Activated gamma-delta T cell treated with Interleukin-2 at 50 U/mL for 16 hours (primary cell): ENCODE measurements at regions not wholly inside any gene's neighbourhood (a gene's known extent, or its start where the extent isn't known, plus 50 kb on each side); places are given as distances from the start of the nearest gene placed in this dataset.
"Not testable (repeated sequence)": the region's sequence is repeated elsewhere in the genome, so short reads cannot be mapped to it uniquely, and the experiment has no call there.

Source experiments
- DNase-seq: peaks from one replicate; pipeline ENCODE4 v3.0.0-alpha.2; 2020

- DNase-seq = no peak
These were observed 121.7 kb downstream of the PHETA1 start for GRCh38 chr12:111247083-111247783.

DNA sequence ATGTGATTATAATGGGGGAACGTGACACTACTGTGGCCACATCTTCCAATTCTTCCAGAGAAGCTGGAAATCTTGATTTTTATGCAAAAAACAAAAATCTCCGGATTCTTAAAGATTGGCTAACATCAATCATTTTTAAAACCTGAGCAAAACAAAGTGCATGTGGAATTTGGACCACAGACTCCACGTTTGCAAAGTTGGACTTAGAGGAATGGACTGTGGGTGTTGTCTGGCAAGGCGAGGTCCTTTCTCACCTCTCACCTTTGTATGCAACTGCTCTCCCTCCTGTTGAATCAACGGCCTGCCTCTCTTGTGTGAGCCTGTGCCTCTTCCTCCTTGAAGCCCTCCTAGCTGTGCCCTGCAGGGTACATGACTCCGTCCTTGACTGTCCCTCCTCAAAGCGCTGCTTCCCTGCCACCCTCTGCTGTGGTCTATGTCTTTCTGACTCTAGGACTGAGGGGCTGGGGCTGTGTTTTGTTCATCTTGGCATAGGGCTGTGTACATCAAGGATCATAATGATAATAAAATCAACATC is 122.4 kb downstream of the PHETA1 start:
- DNase-seq = no peak

DNA sequence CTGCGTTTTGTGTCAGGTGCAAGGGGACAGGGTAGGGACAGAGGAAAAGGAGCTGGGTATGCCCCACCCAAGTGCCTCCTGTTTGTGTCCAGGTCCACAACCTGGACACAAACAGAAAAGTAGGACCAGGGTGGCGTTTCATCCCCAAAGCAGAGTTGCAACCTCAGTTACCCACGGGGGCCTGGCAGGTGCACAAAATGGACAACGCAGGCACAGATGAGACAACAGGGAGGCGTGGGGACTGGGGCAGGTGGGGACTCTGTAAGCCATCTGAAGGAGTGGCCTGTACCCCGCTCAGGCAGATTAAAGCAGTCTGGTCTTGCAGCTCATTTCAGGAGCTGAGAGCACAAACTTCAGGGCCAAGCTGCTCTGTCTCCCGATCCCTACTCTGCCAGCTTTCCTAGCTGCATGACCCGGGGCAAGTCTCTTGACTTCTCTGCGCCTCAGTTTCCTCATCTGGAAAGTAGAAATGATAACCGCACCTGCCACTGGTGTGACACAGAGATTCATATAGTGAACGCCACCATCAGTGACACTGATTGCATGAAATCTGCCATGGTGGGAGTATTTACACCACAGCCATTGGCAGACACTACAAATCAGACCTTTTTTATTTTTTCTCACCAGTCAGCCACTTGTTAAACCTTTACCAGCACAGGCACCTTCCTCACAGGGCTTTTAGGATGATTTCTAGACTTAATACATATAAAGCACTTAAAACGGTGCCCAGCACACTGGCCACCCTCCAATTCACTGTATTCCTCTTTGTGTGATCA is 123.0 kb downstream of the PHETA1 start:
- DNase-seq = no peak

DNA sequence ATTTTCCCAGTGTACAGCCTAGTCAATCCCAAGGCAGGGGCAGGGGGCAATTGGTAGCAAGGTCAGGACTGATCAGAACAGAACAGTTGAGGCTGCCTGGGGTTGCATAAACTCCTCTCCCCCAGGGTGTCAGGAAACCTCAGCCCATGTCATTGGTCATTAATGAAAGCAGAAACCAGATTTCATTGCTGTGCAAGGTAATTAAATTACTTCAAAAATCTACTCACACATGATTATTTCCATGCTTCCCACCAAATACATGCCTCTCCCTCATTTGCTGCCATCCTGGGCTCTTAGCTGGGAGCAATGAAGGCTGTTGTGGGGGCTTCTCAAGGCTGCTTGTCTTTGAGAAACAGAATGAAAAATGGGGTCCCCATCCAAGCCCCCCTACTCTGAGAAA is 124.2 kb downstream of the PHETA1 start:
- no peak for DNase-seq

DNA sequence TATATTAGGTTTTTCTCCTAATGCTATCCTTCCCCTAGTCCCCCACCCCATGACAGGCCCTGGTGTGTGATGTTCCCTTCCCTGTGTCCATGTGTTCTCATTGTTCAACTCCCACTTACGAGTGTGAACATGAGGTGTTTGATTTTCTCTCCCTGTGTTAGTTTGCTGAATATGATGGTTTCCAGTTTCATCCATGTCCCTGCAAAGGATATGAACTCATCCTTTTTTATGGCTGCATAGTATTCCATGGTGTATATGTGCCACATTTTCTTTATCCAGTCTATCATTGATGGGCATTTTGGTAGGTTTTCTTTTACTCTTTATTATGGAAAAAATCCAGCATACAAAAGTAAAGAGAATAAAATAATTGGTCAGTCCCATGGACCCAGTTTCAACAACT is 126.1 kb downstream of the PHETA1 start:
- not testable (repeated sequence) for DNase-seq

GRCh38 chr12:111242184-111242583 is 126.7 kb downstream of the PHETA1 start:
- no peak for DNase-seq

- no peak for DNase-seq
These were observed 128.5 kb downstream of the PHETA1 start for GRCh38 chr12:111240374-111240773.

DNA sequence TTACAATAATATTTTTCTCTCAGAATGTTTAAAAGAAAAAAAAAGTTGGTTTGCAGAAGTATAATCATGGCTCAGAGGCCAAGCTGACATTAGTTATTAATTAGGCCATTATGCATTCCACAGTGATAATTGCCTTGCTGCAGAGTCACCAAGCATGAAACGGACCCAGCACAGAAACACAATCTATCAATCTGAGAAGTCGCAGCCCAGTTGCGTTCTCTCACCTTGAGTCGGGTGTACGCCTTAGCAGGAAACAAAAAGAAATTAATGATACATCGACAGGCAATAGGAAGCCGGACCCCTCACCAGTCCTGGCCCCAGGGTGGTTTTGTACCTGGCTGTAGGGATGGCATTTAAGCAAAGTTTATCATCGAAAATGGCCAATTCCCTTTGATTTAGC is 129.7 kb downstream of the PHETA1 start:
- no peak for DNase-seq

DNA sequence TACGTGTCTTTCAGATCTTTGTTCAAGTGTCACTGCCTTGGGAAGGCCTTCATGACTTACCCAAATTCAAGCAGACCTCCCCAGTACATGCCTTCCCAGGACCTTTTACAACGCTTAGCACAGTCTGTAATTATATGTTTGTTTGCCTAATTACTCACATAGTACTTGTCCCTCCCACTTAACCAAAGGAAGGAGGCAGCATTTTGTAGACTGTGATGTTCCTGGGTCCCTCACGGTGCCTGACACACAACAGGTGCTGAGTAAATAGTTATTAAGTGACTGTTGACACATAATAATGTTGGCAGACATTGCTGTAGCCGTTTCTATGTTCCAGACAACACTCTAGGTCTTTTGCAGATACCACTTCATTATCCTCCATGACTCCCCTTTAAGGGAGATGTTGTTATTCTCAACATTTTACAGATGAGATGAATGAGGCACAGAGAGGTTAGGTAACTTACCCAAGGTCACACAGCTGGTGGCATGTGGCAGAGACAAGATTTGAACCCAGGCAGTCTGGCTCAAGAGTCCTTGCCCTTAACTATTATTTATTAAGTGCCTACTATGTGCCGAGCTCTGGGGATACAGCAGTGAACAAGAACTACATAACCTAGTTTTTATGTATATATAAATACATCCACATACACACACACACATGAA is 130.7 kb downstream of the PHETA1 start:
- DNase-seq = no peak

- not testable (repeated sequence) for DNase-seq
These were observed 134.4 kb downstream of the PHETA1 start for GRCh38 chr12:111234491-111234890.

DNA sequence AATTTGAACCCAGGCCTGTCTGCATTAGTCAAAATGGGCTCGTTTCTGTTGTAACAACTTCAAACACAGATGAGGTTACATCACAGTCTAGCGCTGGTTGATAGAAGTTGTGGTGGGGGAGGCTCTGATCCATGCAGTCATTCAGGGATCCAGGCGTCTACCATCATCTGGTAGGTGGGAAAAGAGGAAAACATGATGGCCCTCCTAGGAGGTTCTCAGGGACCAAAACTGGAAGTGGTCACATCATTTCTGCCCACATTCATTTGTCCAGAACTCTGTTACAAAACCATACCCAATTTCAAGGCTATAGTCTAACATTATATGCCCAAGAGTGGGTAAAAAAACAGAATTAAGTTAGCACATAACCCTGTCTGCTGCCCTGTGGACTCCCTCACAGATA is 135.1 kb downstream of the PHETA1 start:
- no peak for DNase-seq

DNA sequence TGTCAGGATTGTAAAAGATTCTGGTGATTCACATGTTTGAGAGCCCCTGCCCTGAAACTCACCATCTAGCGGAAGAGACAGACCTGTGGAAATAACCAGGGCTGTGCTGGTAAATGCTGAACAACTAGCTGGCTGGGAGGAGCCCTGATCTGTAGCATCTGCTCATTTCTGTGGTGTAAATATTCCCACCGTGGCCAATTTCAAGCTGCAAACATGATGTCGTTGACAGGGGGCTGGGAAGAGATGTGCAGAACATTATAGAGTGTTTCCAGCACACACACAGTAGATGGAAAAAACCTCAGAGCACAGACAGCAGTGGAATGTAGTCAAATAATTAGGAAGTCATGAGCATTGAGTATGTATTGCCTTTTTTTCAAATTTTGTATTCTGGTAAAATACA is 138.2 kb downstream of the PHETA1 start:
- DNase-seq = no peak

DNA sequence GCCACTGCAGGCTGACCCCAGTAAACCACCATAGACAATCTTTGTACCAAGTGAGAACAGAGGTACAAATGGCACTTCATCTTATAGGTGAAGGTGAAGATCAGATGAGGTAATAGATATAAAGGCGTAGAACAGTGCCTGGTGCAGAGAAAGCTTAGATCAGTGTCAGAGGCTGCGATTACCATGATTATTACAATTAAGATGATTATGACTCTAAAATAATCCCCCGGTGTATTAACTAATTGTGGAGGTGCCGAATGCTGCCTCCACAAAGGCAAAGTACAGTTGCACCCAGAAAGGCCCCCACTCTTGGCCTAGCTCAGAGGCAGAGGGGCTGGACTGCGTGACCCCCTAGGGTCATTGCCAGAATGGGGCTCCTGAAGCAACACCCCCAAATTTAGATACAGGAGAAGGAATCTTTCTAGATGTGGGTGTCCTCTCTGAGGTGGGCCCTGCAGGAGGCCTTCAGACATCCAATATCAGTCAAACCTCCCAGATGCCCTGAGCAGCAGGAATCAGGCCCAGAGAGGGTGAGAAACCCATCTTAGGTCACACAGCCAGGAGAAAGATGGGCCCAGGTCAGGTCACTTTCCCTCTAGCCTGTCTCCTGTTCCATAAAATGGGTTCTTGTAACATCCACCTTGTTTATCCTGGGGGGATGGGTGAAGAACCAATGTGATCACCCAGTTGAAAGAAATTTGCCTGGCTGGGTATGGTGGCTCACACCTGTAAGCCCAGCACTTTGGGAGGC is 139.8 kb downstream of the PHETA1 start:
- DNase-seq = no peak

GRCh38 chr12:111227476-111228420 is 141.1 kb downstream of the PHETA1 start:
- DNase-seq = no peak

DNA sequence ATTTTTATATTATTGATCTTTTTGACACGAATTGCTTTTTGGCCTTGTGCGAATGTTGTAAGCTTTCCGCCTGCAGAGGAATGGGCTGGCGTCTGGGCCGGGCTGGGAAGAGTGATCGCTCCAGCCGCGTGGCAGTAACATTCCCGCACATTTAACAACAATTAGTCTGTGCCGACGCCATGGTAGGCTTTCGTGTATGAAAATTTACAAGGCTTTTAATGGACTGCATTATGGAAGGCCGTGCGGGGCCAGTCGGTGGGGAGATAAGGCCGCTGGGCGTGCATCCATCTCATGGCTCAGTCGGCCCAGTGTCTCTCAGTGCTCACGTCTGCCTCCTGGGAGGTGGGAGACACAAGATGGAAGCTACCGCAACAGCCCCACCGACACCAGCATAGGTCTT is 142.2 kb downstream of the PHETA1 start:
- DNase-seq = no peak

DNA sequence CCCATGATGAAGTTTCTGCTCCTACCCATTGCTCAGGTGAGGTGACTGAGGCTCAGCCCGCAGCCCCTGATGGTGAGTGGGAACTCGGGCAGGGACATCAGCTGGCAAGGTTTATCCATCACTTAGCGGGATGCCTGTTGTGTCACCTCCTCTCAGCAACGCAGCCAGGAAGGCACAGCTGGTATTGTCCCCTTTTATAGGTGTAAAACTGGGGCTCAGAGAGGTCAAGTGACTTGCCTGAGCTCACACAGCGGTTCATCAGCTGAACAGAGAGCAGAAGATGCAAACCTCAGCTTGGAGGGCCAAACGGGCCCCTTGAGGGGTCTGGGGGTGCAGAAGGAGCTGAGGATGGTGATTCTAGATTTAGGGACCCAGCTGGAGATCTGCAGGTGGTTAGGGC is 143.6 kb downstream of the PHETA1 start:
- no peak for DNase-seq

DNA sequence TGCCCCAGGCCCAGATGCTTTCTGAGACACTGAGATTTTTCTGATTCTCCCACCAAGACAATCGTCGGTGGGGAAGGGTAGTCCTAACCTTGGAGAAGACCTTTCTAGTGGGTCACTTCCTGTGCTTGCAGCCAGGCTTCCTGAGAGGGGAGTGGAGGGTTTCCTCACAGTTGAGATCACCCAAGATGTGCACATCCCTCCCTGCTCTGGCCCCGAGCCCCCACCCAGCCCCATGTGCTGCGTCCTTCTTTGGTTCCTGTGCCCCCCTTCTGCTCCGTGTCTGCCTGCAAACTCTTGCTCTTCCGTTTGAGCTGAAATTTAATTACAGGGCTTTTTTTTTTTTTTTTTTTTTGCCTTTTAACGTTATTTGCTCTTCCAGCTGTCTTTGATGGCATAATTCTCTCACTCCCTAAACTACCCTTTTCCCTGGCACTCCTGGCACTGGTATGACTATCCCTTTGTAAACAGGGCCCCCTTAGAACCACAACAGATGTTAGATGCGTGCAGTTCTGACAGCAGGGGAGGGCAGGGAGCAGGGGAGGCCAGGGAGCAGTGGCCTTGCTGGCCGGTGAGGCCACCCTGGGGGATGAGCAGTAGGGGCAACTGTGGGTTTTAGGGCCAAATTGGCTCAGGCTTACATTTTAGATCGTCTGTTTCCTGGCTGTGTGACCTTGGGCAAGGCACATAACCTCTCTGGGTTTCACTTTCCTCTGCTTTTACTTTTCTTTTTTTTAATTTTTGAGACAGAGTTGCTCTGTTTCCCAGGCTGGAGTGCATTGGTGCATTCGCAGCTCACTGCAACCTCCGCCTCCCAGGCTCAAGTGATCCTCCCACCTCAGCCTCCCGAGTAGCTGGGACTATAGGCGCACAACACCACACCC is 144.5 kb downstream of the PHETA1 start:
- no peak for DNase-seq

DNA sequence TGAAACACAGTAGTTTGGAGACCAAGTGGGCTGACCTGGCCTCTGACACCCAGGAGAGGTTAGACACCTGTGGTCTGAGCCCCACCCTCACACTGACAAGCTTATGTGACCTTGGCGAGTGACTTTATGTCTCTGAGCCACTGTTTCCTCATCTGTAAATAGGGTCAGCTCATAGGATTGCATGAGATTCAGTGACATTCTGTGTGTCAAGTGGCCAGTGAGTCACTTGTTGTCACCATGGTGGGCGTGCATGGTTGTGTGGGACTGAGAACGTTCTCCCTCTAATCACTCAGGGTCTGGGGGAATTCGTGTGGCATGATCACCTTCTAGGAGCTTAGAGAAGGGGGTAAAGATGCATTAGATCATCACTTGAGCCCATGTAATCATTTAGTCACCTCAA is 146.4 kb downstream of the PHETA1 start:
- DNase-seq = no peak

DNA sequence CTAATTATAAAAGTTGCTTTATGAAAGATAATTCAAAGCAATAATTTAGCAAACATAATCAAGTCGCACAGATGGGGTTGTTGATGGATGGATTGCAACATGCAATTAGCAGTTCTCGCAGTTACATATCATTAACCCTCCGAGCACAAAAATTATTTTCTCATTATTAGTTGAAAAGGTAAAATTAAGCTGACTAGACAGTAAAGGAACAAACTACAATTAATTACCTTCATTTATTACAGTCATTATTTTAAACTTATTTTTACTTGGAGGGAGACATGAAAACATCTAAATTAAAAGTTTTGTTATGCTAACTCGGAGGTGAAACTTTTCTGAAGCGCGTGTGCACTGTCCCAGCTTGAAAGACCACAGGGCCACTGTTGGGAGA is 146.9 kb downstream of the PHETA1 start:
- DNase-seq = no peak

DNA sequence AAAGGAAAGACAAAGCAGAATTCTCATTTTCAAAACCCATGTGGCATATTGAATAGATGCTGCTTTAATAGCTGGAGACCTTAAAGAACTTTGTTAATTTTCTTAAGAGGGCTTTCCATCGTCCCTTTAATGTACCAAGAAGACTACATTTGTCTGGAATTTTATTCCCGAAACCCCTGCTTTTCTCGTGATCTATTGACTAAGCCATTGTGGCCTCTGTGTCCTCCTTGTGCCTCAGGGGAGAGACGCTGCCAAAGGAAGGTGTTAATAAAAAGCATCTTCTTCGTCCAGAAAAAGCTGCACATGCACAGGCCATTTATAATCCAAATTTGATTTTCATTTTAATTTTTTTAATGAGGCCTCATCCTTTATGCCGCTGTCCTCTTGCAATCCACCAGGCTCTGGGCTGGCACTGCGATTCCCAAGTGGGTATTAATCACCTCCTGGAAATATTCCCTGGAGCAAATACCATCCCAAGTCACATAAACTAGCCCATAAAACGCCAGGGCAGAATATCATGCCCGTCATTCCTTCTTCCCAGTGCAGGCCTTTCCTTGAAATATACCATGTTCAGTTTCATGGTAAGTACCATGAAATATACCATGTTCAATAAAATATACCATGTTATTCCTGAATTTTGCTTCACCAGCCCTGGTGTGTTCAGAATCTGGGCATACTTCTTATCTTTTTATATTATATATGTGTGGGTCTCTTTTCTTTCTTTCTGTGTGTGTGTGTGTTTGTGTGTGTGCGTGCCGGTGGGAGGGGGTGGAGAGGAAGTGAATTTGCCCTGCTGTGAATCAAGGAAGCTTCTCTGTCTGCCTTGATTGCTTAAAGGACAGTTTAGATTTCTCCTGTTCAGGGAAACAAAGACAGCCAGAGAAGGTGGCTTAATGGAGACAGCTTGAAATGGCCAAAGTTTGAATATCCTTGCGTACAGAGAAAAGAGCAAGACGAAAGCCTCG is 147.6 kb downstream of the PHETA1 start:
- DNase-seq = no peak
